ENCODE measurements at regions not wholly inside any gene's neighbourhood (a gene's known extent, or its start where the extent isn't known, plus 50 kb on each side); places are given as distances from the start of the nearest gene placed in this dataset.

DNA sequence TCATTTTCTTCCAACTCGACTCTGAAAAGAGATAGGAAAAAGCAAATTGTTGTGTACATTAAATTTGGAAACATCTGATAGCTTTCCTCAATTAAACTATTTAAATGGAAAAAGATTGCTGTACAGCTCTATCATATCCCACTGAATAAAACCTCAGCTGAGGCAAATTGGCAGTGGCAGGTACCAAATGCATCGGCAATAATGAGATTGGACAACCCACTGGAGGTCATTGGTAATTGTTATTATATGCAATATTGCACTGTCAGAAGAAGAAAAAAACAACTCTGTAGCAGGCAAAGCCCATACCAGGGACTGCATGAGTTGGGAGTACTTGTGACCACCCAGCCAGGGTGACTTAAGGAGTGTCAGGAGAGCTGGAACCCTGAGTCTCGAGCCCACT lies 291.6 kb upstream of the SKOR2 start:
- DNase-seq (ENCODE audit: low spot score): no peak

DNA sequence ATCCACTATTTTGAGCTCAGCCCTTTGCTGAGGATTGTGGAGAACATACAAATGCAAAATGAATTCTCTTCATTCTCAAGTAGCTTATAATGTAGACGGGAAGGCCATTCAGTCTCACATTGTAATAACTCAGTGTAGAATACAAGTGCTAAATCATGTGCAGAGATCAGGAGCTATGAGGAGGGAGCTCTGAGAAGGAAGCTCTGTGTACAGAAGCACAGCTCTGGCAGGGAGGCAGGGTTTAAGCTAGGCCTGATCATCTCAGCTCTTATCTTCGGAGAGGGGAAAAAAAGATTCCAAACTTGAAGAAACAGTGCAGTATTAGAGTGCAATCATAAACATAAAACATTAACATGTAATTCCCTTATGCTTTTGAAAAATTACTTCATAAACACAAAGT lies 291.1 kb upstream of the SKOR2 start:
- no peak for DNase-seq (ENCODE audit: low spot score)

DNA sequence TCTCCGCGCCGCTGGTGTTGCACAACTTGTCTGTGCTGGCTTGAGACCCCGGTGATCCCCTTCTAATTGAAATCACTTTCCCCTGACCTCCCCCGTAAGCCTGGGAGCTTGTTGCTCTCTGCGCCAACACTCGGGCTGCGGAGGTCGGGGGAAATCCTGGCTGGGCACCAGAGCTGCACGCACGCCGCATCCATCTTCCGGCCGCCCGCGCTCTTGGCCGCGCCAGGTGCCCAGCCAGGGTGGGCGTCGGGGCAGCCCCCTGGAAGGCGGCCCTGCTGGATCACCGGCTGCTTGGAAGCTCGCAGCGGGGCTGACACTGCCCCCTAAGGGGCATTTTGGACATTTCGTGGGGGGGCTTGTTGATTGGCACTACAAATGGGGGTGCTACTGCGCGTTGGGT lies 280.3 kb upstream of the SKOR2 start:
- DNase-seq (ENCODE audit: low spot score): no peak

- DNase-seq (ENCODE audit: low spot score): no peak
Observed at GRCh38 chr18:47530695-47531094, 279.2 kb upstream of the SKOR2 start.

DNA sequence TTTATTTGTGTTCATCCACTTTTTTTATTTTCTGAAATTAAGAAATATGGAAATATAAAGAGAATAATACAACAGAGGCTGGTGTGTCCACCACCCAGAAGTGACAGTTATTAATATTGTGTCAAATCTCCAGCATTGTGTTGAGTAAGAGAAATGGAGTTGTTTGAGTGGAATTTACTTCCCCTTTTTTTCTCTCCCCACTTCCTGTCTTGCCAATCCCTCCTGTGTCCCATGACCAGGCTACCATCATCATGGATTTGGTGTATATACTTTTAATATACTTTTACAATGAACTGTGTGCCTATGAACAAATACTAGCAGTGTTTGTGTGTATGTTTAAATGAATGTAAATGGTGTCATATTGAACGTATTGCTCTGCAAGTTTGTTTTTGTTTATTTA lies 276.9 kb upstream of the SKOR2 start:
- no peak for DNase-seq (ENCODE audit: low spot score)

DNA sequence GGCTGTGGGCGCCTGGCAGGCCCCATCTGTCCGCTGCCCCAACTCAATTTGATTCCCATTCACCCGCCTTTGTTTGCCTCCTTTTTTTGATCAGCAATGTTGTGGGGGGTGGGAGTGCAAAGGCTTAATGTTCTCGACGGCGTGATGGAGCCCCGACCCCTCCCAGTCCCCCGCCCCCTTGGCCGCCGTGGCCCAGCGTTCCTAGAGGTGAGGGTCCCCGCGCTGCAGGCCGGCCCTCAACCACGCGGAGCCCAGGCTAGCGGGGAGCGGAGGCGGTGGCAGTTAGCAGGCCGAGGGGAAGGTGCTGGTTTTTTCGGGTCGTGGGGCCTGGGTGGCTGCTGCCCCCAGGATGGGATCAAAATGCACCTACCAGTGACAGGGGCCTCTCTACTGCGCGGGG lies 274.7 kb upstream of the SKOR2 start:
- DNase-seq (ENCODE audit: low spot score): no peak

DNA sequence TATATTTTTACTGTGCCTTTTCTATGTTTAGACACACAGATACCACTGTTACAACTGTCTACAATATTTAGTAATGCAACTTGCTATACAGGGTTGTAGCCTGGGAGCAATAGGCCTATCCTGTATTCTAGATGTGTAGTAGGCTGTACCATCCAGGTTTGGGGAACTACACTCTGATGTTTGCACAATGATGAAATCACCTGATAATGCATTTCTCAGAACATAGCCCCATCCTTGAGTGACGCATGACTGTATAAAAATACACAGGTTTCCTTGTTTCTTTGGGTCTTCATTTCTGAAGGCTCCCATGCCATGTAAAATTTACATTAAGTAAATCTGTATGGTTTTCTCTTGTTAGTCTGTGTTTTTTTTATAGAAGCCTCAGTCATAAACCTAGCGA lies 270.9 kb upstream of the SKOR2 start:
- DNase-seq (ENCODE audit: low spot score): no peak

DNA sequence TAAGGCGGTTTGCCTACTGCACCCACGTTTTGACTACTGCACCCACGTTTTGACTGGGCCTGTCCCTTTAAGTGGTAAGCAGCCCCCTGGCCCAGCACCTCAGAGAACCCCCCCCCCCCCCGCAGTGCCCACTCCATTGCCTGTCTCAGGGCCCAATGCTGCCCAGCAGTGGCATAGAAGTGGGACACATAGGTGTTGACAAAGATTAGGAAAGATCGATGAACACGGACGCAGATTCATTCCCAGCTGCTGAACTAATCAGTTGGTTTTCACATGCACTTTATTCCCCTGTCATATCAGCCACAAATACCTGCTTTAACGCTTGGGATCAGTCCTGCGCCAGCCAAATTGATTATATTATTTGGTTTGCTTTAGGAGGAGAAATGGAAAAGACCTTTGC lies 268.8 kb upstream of the SKOR2 start:
- DNase-seq (ENCODE audit: low spot score): no peak

GRCh38 chr18:47519706-47520105 lies 268.2 kb upstream of the SKOR2 start:
- DNase-seq (ENCODE audit: low spot score): no peak

DNA sequence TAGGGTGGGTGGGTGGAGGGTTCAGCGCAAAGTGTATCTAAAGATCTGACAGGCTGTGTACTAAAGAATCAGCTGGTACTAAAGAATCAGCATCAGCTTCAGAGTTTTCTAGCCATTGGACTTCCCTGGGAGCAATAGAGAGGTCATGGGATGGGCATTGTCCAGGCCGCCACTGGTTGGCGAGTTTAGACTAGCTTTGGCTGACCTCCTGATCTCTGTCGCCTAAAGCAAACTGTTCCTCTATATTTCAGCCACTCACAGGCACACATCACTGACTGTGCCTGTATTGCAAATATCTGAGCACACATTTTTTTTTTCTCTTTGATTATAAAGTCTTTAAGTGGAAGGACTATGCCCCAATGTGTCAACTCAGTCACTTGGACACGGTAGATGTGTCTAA lies 267.8 kb upstream of the SKOR2 start:
- DNase-seq (ENCODE audit: low spot score): no peak

DNA sequence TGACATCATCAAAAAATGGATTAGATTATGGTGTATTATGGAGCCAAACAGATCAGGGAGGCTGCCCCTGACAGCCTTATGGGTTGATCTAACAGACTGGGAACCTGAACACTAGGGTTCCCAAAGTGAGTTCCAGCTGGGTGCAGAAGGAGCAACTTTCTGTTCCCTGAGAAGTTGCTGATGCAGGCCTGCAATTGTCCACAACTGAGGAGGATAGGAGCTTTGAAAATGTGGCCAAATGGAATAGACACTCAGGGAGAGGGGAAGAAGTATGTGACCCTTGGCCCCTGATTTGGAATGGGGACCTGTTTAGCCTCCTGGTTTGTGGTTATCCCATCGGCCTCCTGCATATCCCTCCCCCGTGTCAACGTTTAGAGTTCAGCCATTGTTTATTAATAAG lies 262.2 kb upstream of the SKOR2 start:
- no peak for DNase-seq (ENCODE audit: low spot score)

DNA sequence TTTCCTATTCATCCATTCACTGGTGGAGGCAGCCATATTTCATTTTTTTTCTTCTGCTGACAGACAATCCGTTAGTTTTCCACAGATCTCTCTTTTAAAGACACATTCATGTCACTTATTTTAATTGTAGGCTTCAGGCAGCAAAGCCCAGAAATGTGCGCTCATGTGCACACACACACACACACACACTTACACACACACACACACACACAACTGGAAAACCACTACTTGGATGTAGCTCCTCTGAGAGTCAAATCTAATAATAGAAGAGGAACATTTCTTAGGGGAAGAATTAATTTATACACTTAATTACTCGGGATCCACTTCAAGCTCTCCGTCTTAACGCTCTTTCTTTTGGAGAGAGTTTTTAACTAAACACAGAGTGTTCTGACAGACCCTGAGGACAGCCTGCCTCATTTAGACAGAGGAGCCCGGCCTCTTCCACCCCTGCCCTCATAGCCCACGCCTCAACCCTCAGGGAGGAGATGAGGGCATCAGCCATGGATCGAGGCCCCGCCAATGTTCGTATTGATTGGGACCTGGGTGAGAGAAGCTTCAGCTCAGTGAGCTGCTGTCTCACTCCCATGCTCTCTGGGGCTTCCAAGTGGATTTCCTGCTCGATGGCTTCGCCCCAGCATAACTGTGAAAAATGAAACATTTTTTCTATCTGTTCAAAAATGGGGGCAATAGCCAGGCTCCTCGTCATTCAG lies 261.4 kb upstream of the SKOR2 start:
- no peak for DNase-seq (ENCODE audit: low spot score)

DNA sequence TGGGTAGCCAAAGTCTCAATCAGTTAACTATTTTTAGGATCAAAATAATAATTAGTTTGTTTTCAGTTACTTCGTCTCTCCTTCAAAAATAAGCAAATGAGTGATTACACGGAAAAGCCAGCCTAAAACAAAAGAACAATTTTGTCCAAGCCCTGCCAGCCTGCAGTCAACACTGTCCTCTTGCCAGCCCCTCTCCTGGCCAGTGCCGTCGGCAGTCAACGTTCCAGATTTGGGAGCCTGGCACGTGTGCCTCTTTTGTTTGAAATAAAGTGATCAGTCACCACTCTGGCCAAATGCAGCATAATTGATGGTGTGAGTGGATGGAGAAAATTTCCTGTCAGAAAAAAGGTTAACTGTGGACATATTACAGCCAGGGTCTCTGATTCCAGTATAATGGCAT lies 260.6 kb upstream of the SKOR2 start:
- DNase-seq (ENCODE audit: low spot score): no peak

- DNase-seq (ENCODE audit: low spot score): no peak
Observed at GRCh38 chr18:47510831-47511230, 259.4 kb upstream of the SKOR2 start.

- no peak for DNase-seq (ENCODE audit: low spot score)
Observed at GRCh38 chr18:47507651-47508050, 256.2 kb upstream of the SKOR2 start.

DNA sequence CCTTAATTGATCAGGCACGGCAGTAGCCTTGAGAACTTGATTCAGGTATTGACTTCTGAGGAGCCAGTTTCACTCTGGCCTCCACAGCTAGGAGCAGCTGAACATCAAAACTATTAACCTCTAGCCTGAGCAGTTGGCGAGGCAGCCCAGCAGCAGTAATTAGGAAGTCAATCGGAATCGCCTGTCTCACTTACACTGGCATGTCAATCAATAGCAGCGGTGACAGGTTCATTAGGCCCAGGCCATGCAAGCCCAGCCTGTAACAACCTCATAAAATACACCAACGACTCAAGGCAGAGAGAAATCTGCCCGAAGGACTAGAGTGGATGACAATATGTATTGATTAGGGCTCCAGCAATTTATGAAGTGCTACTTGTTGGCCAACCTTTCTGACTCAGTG lies 255.4 kb upstream of the SKOR2 start:
- no peak for DNase-seq (ENCODE audit: low spot score)

DNA sequence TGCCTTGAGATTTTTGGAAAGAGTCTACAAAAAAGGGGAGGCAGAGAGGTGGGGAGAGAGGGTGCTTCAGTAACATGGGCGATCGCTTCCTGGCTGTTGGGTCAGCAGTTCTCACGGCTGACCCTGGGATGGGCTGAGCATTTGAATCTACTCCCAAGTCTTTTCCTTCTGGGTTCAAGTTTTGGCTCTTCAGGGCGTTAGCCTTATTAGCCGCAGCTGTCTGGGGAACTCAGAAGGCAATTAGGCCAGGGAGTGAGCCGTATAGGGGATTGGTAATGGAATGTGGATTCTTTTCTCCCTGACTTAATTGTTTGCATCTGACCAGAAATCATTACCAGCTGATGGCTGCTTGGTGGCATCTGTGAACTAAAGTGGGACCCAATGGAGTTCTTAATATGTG lies 250.5 kb upstream of the SKOR2 start:
- DNase-seq (ENCODE audit: low spot score): no peak

DNA sequence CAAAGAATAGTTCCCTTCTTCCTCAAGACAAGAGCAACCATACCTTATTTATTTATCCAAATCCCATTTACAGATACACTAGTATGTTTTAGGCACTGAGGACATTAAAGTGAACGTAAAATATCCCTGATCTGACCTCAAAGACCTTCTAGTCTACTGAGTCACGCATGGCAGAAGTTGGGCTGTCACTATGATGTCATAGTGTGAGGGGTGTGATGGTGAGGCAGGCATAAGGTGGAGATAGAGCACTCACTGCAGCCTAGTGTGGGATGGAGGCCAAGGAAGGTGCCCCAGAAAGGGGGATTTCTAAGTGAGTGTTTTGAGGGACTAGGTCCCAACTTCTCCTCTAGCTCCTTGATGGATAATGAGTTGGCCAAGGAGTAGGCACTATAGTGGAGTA lies 249.5 kb upstream of the SKOR2 start:
- DNase-seq (ENCODE audit: low spot score): no peak

- no peak for DNase-seq (ENCODE audit: low spot score)
Observed at GRCh38 chr18:47492691-47493090, 241.2 kb upstream of the SKOR2 start.

DNA sequence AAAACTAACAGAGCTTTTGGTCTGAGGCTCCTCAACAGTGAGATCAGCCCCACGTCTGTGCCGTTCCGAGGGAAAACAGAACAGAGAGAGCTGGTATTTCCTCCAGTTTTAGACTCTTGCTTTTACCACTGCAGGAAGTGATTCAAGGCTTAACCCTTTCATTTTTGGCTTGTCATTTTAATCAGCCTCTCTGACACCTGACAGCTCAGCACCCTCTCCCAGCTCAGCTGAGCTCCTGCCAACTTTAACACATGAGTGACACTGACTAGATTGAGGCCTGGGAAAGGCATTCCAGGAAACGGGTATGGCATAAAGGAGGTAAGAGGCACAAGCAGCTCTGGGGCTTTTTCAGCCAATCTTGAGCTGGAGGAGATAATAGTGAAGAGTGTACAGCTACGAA lies 239.4 kb upstream of the SKOR2 start:
- no peak for DNase-seq (ENCODE audit: low spot score)

DNA sequence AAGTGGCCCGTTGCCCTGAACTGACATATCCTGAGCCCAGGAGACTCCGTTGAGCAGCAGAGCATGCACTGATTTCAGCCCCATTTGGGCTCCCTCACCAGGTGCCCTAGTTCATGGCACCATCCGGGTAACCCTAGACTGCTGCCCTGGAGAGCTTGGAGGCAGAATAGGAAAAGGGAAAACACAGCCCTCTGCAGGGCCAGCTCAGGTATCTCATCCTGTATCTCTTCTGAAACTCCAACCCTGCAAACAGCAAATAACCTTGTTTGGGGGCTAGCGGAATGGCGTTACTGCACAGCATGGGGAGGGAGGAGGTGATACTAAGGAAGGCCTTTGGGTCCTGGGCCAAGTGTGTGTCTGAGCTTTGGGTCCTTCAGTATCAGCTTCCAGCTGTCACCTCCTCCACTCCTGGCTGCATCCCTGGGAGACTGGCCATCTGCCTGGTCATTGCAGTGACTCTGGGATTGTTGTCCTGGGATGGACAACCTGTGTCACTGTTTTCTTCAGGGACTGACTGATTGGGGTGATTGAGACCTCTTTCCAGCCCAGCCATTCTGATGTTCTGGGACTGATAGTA lies 233.8 kb upstream of the SKOR2 start:
- no peak for DNase-seq (ENCODE audit: low spot score)

GRCh38 chr18:47484068-47484467 lies 232.6 kb upstream of the SKOR2 start:
- no peak for DNase-seq (ENCODE audit: low spot score)

GRCh38 chr18:47480166-47480565 lies 228.7 kb upstream of the SKOR2 start:
- no peak for DNase-seq (ENCODE audit: low spot score)

GRCh38 chr18:47471784-47472183 lies 220.3 kb upstream of the SKOR2 start:
- no peak for DNase-seq (ENCODE audit: low spot score)
